Naive thymus-derived CD4-positive, alpha-beta T cell (primary cell): ENCODE measurements at regions not wholly inside any gene's neighbourhood (a gene's known extent, or its start where the extent isn't known, plus 50 kb on each side); places are given as distances from the start of the nearest gene placed in this dataset.

ENCODE experiments used
- ATAC-seq: fragments of 150-1000 bp; cut with Tn5 transposase; 2 replicates; pipeline ENCODE4 v1.10.0; 2021; ENCODE audit warnings: mild to moderate bottlenecking, moderate library complexity
- CTCF ChIA-PET: fragments of 350-600 bp; sonication (Branson Sonifier 250); formaldehyde crosslinking; loops from one replicate; lab custom pipeline; 2021; ENCODE audit warnings: antibody characterized with exemption; lab: Charles Lee
- POLR2A ChIA-PET: fragments of 350-600 bp; sonication (Branson Sonifier 250); formaldehyde crosslinking; loops from one replicate; lab custom pipeline; 2021; ENCODE audit warnings: antibody characterized with exemption, inconsistent platforms; lab: Charles Lee
- DNase-seq, 9 donors: peaks; one replicate each; pipeline versions ENCODE4 v3.0.0 to v3.0.0-alpha.2; 2020 to 2022; ENCODE audit warnings: mixed read lengths in 1 of 9
- H3K27ac ChIP-seq: one replicate; pipeline ENCODE4 v1.7.0; 2013; ENCODE audit warnings: mild to moderate bottlenecking, low read depth, low read length, moderate library complexity
- H3K27me3 ChIP-seq, 2 donors: one replicate each; pipeline ENCODE4 v1.7.0; 2013; ENCODE audit warnings: low read length in 2 of 2, mild to moderate bottlenecking in 2 of 2, moderate library complexity in 2 of 2; ENCODE audit not compliant: control insufficient read depth in 2 of 2, insufficient read depth in 2 of 2
- H3K36me3 ChIP-seq, 3 experiments: 1 replicate in 2 of 3; 2 replicates in 1 of 3; pipeline ENCODE4 v1.7.0; 2013; ENCODE audit warnings: low read length in 3 of 3, mild to moderate bottlenecking in 3 of 3, moderate library complexity in 1 of 3; ENCODE audit not compliant: insufficient read depth in 3 of 3, control insufficient read depth in 2 of 3
- H3K4me1 ChIP-seq, 2 donors: one replicate each; pipeline ENCODE4 v1.7.0; 2013; ENCODE audit warnings: low read length in 2 of 2, mild to moderate bottlenecking in 2 of 2, moderate library complexity in 1 of 2; ENCODE audit not compliant: control insufficient read depth in 2 of 2, insufficient read depth in 2 of 2
- H3K4me3 ChIP-seq: 2 replicates; pipeline ENCODE4 v1.7.0; 2013; ENCODE audit warnings: mild to moderate bottlenecking, low read length
- H3K9me3 ChIP-seq, 3 experiments: 1 replicate in 2 of 3; 2 replicates in 1 of 3; pipeline ENCODE4 v1.7.0; 2013; ENCODE audit warnings: low read length in 3 of 3; ENCODE audit not compliant: control insufficient read depth in 2 of 3
- H3K27ac Mint-ChIP-seq, 9 donors: one replicate each; pipeline ENCODE4 v1.8.0; 2020 to 2022; ENCODE audit warnings: mixed read lengths in 9 of 9, mild to moderate bottlenecking in 8 of 9, moderate library complexity in 5 of 9, inconsistent platforms in 2 of 9
- H3K27me3 Mint-ChIP-seq, 5 donors: one replicate each; pipeline ENCODE4 v1.8.0; 2021 to 2022; ENCODE audit warnings: mixed read lengths in 5 of 5, mild to moderate bottlenecking in 1 of 5
- H3K36me3 Mint-ChIP-seq, 5 donors: one replicate each; pipeline ENCODE4 v1.8.0; 2020 to 2022; ENCODE audit warnings: mixed read lengths in 5 of 5, mild to moderate bottlenecking in 3 of 5, inconsistent platforms in 1 of 5
- H3K4me1 Mint-ChIP-seq, 7 donors: one replicate each; pipeline ENCODE4 v1.8.0; 2020 to 2022; ENCODE audit warnings: mixed read lengths in 7 of 7, mild to moderate bottlenecking in 3 of 7, inconsistent platforms in 1 of 7
- H3K4me3 Mint-ChIP-seq, 10 donors: one replicate each; pipeline ENCODE4 v1.8.0; 2020 to 2022; ENCODE audit warnings: mild to moderate bottlenecking in 10 of 10, mixed read lengths in 10 of 10, moderate library complexity in 6 of 10, inconsistent platforms in 2 of 10
- H3K9me3 Mint-ChIP-seq, 11 donors: one replicate each; pipeline ENCODE4 v1.8.0; 2020 to 2022; ENCODE audit warnings: mixed read lengths in 11 of 11, mild to moderate bottlenecking in 4 of 11, inconsistent platforms in 1 of 11, moderate library complexity in 1 of 11
- intact Hi-C, 2 donors: fragments of 100-400 bp; cut with micrococcal nuclease; formaldehyde crosslinking; loops; one replicate each; pipeline ENCODE4 v1.15.1; 2023

DNA sequence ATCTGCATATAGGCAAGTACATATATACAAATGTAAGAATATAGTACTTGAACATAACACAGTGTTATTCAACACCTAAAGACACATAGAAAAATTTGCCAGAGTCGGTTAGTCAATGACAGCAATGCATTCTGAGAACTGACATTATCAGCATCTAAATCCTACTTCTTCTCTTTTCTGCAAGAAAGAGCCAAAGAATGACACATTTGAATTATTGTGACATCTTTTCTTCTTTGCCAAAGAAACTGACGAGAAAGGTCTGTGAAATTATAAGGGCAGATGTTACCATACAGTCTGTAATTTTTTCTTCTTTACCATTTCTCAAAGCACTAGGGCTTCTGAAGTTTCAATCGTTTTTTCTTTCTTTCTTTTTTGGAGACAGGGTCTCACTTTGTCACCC is 350.9 kb upstream of the NBEA start:
- no peak for ATAC-seq
- Mint-ChIP-seq H3K4me3 (no peak overlapping the region), H3K27me3 (peaks cover 0 to 7% (median 0%) of the 10 kb centered on the region in 5 donors)

DNA sequence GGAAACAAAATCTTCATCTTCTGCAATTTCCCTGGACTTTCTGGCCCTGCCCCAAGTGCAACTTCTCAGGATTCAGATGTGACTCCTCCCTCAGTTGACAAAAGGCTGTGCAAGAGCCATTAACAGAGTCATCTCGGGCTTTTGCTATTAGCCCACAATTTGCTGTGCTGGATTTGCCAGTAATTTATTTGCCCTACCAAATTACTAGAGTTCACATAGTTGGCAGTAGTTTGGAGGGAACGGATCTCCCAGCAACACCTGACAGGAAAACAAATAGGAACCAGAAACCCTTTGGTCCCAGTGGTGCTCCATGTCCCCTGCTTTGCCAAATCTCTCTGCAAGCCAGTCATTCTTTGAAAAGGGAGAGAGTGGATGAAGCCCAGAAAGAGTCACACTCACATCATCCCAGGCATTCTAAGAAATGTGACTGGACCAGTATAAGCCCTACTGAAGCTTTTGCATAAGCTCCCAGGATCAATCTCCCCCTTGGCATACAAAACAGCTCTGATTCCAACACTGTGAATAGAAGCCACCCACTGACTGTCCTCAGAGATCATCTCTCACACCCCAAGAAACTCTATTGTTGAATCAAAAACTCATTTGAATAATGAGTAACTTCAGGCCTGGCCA is 350.1 kb upstream of the NBEA start:
- no peak overlapping the region for H3K4me3 Mint-ChIP-seq
- no peak overlapping the region for H3K27ac Mint-ChIP-seq
- H3K36me3 ChIP-seq, result no peaks in the 10 kb centered on the region
- ATAC-seq (no peak), DNase-seq (no peak)
- no peaks in the 10 kb centered on the region for H3K4me1 ChIP-seq
- CTCF ChIA-PET, result no interaction called here
- no peak overlapping the region for H3K4me3 ChIP-seq
- H3K4me1 Mint-ChIP-seq, result peaks cover 0 to 2% (median 0%) of the 10 kb centered on the region in 7 donors
- no peaks in the 10 kb centered on the region for H3K36me3 Mint-ChIP-seq
- intact Hi-C loops, result no loop called here
- no peaks in the 10 kb centered on the region for H3K27me3 ChIP-seq
- H3K9me3 ChIP-seq, result no peaks in the 10 kb centered on the region
- no peak overlapping the region for H3K27ac ChIP-seq
- H3K27me3 Mint-ChIP-seq, result peaks cover 0 to 7% (median 0%) of the 10 kb centered on the region in 5 donors
- POLR2A ChIA-PET, result no interaction called here
- H3K9me3 Mint-ChIP-seq, result peaks cover 0 to 11% (median 2%) of the 10 kb centered on the region in 11 donors

More for the DNA sequence above, 350.9 kb upstream of the NBEA start:
- H3K4me1 ChIP-seq, result no peaks in the 10 kb centered on the region
- intact Hi-C loops, result no loop called here
- no peaks in the 10 kb centered on the region for H3K36me3 Mint-ChIP-seq
- ChIA-PET CTCF (no interaction called here), POLR2A (no interaction called here)
- peaks cover 0 to 2% (median 0%) of the 10 kb centered on the region in 7 donors for H3K4me1 Mint-ChIP-seq
- H3K9me3 Mint-ChIP-seq, result peaks cover 0 to 10% (median 3%) of the 10 kb centered on the region in 11 donors
- H3K27ac ChIP-seq, result no peak overlapping the region
- no peaks in the 10 kb centered on the region for H3K9me3 ChIP-seq
- no peak for DNase-seq
- no peak overlapping the region for H3K4me3 ChIP-seq
- H3K27me3 ChIP-seq, result no peaks in the 10 kb centered on the region
- no peak overlapping the region for H3K27ac Mint-ChIP-seq
- no peaks in the 10 kb centered on the region for H3K36me3 ChIP-seq

DNA sequence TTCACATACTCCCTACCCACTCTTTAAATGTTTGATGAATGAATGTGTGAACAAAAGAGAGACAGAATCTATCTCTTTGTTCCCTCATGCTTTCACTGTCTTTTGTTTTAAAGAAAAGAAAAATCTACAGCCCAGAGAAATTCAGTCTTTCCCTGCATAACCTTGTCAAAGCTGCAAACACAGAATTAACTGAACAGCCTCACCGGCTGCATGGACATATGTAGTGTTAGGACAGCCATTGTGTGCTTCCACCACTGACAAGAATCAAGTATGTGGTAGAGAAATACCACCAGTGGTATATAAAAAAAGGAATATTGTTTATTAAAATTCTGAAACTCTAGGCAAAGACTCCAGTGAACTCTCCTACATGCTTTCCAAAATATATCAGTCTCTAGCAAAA is 348.4 kb upstream of the NBEA start:
- no peak overlapping the region for H3K27ac ChIP-seq
- ChIA-PET CTCF (no interaction called here), POLR2A (no interaction called here)
- peaks cover 0 to 7% (median 0%) of the 10 kb centered on the region in 5 donors for H3K27me3 Mint-ChIP-seq
- H3K9me3 Mint-ChIP-seq, result peaks cover 0 to 10% (median 2%) of the 10 kb centered on the region in 11 donors
- H3K27me3 ChIP-seq, result no peaks in the 10 kb centered on the region
- H3K4me1 ChIP-seq, result no peaks in the 10 kb centered on the region
- H3K4me3 ChIP-seq, result no peak overlapping the region
- H3K9me3 ChIP-seq, result no peaks in the 10 kb centered on the region
- H3K36me3 ChIP-seq, result no peaks in the 10 kb centered on the region
- H3K4me1 Mint-ChIP-seq, result peaks cover 0 to 2% (median 0%) of the 10 kb centered on the region in 7 donors
- ATAC-seq (no peak), DNase-seq (no peak)
- intact Hi-C loops, result no loop called here
- H3K36me3 Mint-ChIP-seq, result no peaks in the 10 kb centered on the region
- no peak overlapping the region for H3K27ac Mint-ChIP-seq
- no peak overlapping the region for H3K4me3 Mint-ChIP-seq

GRCh38 chr13:34594507-34594906 is 347.6 kb upstream of the NBEA start:
- H3K27ac ChIP-seq, result no peak overlapping the region
- H3K27ac Mint-ChIP-seq, result no peak overlapping the region
- no peak for ATAC-seq
- H3K4me3 ChIP-seq, result no peak overlapping the region
- no peaks in the 10 kb centered on the region for H3K9me3 ChIP-seq
- no peak for DNase-seq
- peaks cover 0 to 2% (median 0%) of the 10 kb centered on the region in 7 donors for H3K4me1 Mint-ChIP-seq
- H3K9me3 Mint-ChIP-seq, result peaks cover 0 to 10% (median 2%) of the 10 kb centered on the region in 11 donors
- H3K27me3 ChIP-seq, result no peaks in the 10 kb centered on the region
- intact Hi-C loops, result no loop called here
- peaks cover 0 to 7% (median 0%) of the 10 kb centered on the region in 5 donors for H3K27me3 Mint-ChIP-seq
- H3K36me3 Mint-ChIP-seq, result no peaks in the 10 kb centered on the region
- no peaks in the 10 kb centered on the region for H3K4me1 ChIP-seq
- H3K36me3 ChIP-seq, result no peaks in the 10 kb centered on the region
- CTCF ChIA-PET, result no interaction called here
- no peak overlapping the region for H3K4me3 Mint-ChIP-seq
- POLR2A ChIA-PET, result no interaction called here

- ChIA-PET POLR2A (no interaction called here), CTCF (no interaction called here)
- Histone ChIP-seq H3K9me3 (no peaks in the 10 kb centered on the region), H3K27ac (no peak overlapping the region), H3K36me3 (no peaks in the 10 kb centered on the region), H3K4me1 (no peaks in the 10 kb centered on the region), H3K4me3 (no peak overlapping the region), H3K27me3 (peaks cover 0 to 3% of the 10 kb centered on the region in 2 donors)
- H3K4me3 Mint-ChIP-seq, result no peak overlapping the region
- H3K4me1 Mint-ChIP-seq, result no peaks in the 10 kb centered on the region
- no peak overlapping the region for H3K27ac Mint-ChIP-seq
- H3K27me3 Mint-ChIP-seq, result peaks cover 0 to 6% (median 0%) of the 10 kb centered on the region in 5 donors
- intact Hi-C loops, result no loop called here
- no peaks in the 10 kb centered on the region for H3K36me3 Mint-ChIP-seq
- no peak for DNase-seq
- ATAC-seq, result no peak
- peaks cover 0 to 15% (median 5%) of the 10 kb centered on the region in 11 donors for H3K9me3 Mint-ChIP-seq
These were observed 333.7 kb upstream of the NBEA start for GRCh38 chr13:34608331-34608730.

DNA sequence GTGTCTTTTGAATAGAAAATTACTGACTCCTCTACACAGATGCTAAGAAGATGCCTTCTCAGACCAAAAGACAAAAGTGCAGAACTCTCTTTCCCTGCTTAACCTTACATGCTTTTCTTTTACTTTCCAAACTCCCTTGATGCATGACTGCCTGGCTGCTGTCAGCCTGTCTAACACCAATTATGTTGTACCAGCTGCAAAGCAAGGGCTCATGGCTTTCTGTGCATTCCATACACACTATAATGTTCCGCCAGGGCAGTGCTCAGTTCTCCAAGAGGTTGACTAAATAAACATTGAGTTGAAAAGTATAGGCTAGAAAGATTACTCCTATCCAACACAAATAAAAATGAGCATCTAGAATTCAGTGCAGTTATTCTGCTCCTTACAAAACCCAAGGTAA is 330.4 kb upstream of the NBEA start:
- no peaks in the 10 kb centered on the region for H3K36me3 ChIP-seq
- Mint-ChIP-seq H3K4me1 (no peaks in the 10 kb centered on the region), H3K36me3 (no peaks in the 10 kb centered on the region), H3K9me3 (peaks cover 0 to 11% (median 5%) of the 10 kb centered on the region in 11 donors), H3K27ac (no peak overlapping the region), H3K4me3 (no peak overlapping the region), H3K27me3 (peaks cover 0 to 6% (median 0%) of the 10 kb centered on the region in 5 donors)
- intact Hi-C loops, result no loop called here
- H3K27me3 ChIP-seq, result peaks cover 0 to under 1% of the 10 kb centered on the region in 2 donors
- no peak overlapping the region for H3K27ac ChIP-seq
- CTCF ChIA-PET, result no interaction called here
- no peak for DNase-seq
- POLR2A ChIA-PET, result no interaction called here
- ATAC-seq, result no peak
- no peaks in the 10 kb centered on the region for H3K9me3 ChIP-seq
- no peak overlapping the region for H3K4me3 ChIP-seq
- H3K4me1 ChIP-seq, result no peaks in the 10 kb centered on the region

GRCh38 chr13:34617473-34618083 is 324.5 kb upstream of the NBEA start:
- Histone ChIP-seq H3K36me3 (no peaks in the 10 kb centered on the region), H3K4me3 (no peak overlapping the region), H3K27me3 (no peaks in the 10 kb centered on the region), H3K27ac (no peak overlapping the region), H3K9me3 (no peaks in the 10 kb centered on the region), H3K4me1 (no peaks in the 10 kb centered on the region)
- Mint-ChIP-seq H3K4me1 (no peaks in the 10 kb centered on the region), H3K9me3 (peaks cover 0 to 8% (median 2%) of the 10 kb centered on the region in 11 donors), H3K36me3 (no peaks in the 10 kb centered on the region), H3K27ac (no peak overlapping the region), H3K27me3 (no peaks in the 10 kb centered on the region), H3K4me3 (no peak overlapping the region)
- DNase-seq (no peak), ATAC-seq (no peak)
- ChIA-PET POLR2A (no interaction called here), CTCF (no interaction called here)
- intact Hi-C loops, result no loop called here
